GM19324 (cell line): ENCODE measurements at regions not wholly inside any gene's neighbourhood (a gene's known extent, or its start where the extent isn't known, plus 50 kb on each side); places are given as distances from the start of the nearest gene placed in this dataset.
"Not testable (repeated sequence)": the region's sequence is repeated elsewhere in the genome, so short reads cannot be mapped to it uniquely, and the experiment has no call there.

Experiments used
- ATAC-seq: cut with Tn5 transposase; IDR thresholded peaks from one replicate; pipeline ENCODE4 v1.9.1; 2021; ENCODE audit warnings: mild to moderate bottlenecking, moderate library complexity; ENCODE audit not compliant: unreplicated experiment, low FRiP score

DNA sequence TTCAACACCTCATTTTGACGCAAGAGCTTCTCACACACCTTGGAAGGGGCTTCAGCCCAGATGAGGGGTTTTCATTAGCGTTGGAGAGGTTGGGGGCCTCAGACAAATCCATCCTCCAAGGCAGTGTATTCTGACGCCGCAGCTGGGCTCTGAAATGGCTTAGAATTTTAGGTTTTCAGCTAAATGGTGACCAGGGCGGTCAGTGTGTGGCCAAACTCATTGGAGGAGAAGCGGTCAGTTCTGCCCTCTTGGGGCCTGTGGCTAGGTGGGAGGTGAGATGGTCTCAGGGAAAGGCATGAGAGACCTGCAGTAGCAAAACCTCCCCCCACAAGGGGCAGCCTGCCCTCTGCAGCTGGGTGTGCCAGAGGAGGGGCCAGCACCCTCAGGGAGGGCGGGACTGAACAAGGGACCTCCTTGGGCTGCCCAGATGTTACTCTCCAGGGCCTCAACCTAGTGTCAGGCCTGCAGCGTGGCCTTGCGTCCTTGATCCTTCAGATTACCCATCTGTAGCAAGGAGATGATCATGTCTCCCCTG, 155.8 kb downstream of the URI1 start:
- no peak for ATAC-seq

DNA sequence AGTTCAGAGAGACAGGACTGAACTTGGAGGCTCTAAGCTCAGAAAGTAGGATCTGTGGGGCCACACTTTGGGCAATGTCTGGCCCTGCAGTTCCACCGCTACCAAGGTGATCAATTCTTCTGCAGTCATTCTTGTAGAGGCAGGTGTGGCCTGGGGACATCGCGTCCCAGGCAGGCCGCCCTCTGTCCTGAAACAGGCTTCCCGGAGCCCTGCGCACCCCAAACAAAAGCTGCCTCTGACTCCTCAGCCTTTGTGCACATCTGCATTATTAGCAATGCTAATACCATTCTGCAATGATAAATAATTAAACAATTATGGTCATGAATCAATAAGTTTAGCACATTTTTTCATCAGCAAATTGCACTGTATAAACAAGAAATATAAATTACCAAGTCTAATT, 160.2 kb downstream of the URI1 start:
- no peak for ATAC-seq

DNA sequence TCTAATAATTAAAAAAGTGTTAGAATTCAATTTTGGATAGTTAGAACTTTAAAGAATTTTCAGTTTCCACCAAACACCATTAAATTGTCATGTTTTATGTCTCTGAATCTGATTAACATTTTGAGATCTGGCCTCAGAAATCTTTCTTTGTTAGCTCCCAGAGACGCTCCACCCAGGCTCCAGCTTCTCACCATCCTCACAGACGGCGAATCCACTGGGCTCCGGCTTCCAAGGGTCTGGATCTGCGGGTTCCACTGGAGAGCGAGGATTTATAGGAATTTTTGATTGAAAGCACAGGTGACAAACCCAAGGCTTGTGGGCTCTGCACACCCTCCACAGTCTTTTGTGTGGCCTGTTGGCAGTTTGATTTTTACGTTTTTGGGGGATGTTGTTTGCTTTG, 160.6 kb downstream of the URI1 start:
- ATAC-seq = no peak

DNA sequence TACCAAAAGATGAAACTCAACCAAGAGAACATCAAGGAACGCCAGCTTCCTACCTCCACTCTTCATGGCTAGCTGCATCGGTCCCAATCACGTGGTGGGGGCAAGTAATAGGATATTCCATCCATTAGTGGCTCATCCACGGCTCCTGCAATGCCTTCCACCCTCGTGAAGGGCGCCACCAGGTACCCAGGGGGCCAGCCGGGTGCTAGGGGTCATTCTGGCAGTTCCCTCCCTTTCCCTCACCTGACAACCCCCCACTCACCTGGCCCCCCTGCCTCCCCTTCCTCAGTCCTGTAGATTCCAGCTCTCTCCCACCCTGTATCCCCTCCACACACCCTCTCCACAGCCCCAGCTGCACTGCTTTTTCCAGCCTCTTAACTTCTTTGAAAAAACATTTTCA, 161.9 kb downstream of the URI1 start:
- no peak for ATAC-seq

DNA sequence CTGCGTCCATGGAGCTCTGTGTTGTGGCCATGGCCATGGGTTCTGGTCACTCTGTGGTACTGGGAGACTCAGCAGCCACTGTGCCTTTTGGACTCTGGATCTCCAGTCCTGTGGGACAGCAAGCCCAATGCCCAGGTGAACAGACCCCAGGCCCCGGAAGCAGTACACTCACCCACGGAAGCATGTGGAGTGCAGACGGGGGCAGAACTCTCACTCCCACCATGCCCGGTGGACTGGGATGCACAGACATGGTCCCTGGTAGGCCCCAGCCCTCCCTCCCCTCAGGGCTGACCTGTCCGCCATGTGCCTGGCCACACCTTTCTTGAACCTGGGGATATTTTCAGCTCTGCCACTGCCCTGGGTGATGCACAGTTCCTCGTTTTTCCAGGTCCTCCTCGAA, 163.3 kb downstream of the URI1 start:
- ATAC-seq = no peak

DNA sequence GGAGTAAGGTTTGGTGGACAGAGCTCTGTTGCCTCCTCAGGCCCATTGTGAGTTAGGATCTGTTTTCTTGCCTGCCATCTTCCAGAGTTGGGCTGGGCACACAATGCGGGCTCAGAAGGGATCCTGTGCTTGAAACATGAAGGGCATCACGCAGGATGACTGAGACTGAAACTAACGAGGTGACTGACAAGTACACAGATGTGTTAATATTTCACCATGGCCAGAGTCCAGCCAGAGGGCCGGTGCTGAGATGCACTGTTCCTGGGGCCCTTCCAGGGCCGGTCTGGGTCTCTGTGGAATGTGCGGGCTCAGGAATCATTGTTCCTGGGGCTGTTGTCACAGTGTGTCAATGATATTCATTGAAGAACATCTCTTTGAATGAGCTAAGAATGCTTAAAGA, 163.7 kb downstream of the URI1 start:
- no peak for ATAC-seq

DNA sequence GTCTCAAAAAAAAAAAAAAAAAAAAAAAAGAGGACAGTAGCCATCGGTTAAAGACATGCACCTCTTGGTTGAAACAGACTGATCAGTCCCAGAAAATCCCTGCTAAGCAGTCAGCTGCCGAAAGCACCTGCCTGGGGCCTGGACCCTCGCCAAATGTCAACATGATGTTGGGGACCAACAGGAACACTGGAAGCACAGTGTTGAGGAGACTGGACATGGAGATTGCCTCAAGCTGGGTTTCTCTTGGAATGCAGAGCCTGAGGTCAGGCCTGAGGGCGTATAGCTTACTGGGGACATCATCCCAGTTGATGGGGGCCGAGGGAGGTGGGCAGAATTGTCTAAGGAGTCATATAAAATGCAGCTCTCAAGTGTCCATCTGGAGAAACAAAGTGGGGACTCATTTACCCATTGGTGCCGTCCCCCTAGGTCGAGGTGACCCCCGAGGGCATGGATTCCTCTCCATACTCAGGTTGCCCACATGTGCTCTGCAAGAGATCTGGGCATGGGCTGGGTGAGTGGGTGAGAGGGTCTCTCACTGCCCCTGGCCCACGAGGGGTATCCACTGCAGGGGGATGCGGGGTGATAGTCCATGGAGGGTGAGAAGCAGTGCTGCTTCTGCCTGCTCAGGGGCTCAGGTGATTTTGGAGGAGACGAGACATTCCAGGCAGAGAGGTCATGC, 164.5 kb downstream of the URI1 start:
- ATAC-seq = no peak

DNA sequence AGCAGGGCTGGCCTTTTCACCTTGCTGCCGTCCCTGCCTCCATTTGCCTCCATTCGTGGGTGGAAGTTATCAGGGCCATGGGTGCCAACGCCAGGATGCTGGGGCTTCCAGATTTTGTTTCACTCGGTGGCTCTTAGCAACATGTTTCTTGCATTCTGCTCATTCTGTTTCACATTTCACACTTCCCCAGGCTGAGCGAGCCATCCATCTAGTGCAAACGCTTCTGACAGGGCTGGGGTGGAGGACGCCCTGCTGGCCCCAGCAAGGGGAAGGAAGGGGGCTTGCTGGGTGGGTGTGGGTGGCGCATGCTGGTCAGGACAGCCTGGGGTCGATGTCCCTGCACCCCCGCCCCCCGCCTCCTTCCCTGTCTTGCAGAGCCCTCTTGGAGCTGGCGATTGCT, 165.2 kb downstream of the URI1 start:
- no peak for ATAC-seq

DNA sequence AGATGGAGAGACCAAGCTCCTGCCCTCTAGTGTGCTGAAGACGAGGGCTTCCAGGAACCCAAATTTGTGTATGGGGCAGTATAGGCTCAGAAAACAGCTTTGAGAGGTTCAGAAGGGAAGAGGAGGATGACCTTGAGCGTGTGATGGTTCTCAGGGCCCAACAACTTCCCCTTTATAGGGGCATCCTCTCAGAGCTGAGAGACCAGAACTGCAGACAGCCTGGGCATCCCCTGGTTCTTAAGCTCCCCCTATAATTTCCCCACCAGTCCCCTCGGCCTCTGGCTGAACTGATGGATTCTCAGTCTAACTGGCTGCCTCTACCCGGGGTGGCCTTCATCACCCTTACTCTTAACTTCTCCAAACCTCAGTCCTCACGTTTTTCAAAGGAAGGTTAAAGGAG, 167.5 kb downstream of the URI1 start:
- no peak for ATAC-seq

DNA sequence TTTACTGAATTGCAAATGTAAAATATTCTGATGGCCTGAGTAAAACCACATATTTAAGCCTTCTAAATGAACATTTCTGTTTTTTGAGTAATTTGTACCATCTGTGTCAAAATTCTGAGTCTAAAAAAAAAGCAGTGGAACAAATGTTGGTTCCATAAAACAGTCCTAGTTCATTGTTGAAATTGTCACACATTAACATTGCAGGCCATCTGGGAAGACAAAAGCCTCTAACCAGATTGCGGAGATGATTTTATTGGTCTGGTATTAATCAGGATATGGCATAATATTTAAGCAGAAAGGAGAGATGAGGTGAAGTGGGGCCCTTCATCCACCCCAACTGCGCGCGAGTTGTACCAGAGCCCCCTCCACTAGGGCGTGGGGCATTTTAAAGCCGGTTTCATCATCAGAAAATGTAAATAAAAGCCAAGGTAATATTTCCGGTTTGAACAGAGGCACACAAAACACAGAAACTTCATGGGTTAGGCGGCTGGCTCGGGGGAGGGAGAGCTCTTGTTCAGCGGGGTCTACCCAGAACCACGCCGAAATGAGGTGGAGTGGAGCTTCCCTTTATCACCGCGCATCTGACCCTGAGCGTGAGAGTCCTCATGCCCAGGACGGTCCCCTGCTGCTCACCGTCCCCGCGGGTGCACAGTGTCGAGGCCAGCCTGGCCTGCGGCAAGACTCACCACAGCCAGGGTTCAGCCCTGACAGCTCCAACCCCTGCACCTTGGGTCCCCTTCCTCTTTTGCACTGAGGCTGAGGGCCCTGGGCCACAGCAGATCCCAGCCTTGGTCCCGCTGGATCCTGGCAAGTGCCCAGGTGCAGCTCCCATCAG, 169.2 kb downstream of the URI1 start:
- ATAC-seq = no peak

DNA sequence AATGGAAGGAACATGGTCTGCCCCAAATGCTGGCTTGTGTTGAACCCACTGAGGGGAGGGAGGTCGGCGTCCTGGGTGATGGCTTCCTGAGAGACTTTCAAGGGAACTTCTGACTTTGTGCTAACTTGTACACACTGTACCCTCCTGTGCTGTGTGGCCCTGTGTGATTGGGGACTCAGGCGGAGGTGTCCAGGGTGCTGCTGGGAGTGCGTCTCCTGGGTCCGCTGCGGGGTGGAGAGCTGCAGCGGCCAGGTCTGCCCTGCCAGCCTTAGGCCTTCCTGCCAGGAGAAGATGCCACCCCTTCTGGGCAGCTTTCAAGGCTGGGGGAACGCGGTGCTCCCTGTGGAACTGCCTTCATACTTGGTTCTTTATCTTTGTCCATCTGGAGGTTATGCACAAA, 170.1 kb downstream of the URI1 start:
- no peak for ATAC-seq

DNA sequence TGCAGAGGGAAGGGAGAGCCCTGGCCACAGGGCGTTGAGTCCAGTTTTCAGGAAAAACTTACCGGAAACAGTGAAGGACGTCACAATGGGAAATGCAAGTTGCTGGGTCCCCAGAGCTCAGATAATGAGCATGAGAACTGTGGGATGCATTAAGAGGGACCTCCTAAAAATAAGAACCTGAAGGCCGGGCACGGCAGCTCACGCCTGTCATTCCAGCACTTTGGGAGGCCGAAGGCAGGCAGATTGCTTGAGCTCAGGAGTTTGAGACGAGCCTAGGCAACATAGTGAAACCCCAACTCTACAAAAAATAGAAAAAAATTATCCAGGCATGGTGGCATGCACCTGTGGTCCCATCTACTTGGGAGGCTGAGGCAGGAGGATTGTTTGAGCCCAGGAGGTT, 170.6 kb downstream of the URI1 start:
- no peak for ATAC-seq

DNA sequence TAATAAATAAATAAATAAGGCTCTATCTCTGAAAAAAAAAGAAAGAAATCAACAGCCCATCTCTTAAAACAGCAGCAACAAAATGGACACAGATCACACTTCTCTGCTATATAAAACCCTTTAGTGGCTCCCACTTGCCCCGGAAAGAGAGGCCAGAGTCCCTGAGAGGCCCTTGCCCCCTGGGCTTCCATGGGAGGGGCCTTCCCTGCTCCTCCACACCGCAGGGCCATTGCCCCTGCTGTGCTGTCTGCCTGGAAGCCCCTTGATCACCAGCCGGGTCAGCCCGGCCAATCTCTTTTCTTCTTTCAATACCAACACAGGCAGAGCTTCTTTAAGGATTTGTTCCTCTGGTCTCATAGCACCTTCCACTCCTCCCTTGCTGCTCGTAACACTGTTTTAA, 171.1 kb downstream of the URI1 start:
- no peak for ATAC-seq

DNA sequence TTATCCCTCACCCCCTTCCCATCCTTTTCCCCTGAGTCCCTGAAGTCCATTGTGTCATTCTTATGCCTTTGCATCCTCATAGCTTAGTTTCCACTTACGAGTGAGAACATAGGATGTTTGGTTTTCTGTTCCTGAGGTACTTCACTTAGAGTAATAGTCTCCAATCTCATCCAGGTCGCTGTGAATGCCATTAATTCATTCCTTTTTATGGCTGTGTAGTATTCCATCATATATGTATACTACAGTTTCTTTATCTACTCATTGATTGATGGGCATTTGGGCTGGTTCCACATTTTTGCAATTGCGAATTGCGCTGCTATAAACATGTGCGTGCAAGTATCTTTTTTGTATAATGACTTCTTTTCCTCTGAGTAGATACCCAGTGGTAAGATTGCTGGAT, 172.1 kb downstream of the URI1 start:
- not testable (repeated sequence) for ATAC-seq

DNA sequence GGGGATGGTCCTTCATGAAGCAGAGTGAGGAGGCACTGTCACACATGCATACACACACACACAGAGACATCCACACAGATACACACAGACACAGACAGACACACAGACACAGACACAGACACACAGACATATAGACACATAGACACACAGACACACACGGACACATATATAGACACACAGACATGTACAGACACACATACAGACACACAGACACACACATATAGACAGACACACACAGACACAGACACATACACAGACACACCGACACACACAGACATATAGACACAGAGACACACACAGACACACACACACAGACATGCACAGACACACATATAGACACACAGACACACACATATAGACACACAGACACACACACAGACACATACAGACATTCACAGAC, 173.9 kb downstream of the URI1 start:
- ATAC-seq = no peak

DNA sequence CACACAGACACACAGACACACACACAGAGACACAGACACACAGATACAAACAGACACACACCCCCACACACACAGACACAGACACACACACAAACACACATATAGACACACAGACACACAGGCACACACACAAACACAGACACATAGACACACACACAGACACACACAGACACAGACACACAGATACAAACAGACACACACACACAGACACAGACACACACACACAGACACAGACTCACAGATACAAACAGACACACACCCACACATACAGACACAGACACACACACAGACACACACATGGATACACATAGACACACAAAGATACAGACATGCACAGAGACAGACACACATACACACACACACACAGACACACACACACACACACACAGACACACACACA, 174.5 kb downstream of the URI1 start:
- ATAC-seq = no peak

DNA sequence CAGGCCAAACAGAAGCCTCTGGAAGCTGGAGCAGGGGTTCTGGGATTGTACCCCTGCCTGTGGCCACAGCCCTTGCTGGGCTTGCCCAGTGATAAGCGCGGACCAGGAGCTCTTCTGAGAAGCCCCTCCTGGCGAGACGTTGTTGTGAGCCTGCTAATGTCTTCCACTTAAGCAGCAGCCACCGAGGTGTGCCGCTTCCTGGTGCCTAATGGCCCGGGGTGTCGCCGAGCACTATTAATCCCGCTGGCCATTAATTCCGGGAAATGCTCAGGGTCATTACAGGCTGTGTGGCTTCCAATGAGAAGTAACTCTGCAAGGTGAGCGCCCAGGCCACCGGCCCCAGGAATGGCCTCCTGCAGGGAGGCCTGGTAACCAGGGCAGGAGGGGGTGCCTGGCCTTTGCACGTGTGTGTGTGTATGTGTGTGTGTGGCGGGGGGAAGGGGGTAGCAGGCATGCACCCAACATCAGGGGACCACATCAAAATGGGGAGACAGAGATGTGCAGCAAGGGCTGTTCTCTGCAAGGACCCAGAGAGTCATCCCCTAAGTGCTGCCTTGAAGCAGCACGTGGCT, 175.0 kb downstream of the URI1 start:
- ATAC-seq = no peak

DNA sequence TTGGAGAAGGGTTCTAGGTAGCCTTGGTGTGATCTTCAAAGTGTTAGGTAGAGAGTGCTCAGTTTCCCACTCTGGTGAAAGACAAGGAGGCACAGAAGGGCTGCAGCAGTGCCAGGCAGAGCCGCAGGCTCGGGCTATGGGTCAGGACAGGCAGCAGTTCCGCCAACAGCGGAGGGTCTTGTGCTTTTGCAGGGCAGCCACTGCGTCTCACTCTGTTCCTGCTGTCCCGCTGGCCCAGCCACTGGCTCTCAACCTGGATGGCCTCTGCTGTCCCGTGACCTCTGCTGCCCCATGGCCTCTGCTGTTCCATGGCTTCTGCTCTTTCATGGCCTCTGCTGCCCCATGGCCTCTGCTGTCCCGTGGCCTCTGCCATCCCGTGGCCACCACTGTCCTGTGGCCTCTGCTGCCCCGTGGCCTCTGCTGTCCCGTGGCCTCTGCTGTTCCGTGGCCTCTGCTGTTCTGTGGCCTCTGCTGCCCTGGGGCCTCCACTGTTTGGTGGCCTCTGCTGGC, 175.7 kb downstream of the URI1 start:
- no peak for ATAC-seq

DNA sequence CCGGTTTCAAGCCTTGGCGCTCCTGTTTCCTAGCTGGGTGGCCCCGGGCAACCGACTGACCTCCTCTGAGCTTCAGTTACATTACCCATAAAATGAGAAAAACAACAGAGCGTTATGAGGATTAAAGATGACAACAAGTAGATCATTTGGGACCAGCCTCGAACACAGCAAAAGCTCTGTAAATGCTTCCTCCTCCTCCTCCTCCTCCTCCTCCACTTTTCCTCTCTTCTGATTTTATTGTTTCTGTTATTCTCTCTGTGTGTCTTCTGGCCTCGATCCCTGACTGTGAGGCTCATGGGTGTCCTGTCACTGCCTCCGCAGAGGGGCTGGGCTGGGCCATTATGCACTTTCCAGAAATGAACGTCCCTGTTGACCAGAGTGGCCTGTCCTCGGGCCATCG, 176.2 kb downstream of the URI1 start:
- ATAC-seq = no peak

DNA sequence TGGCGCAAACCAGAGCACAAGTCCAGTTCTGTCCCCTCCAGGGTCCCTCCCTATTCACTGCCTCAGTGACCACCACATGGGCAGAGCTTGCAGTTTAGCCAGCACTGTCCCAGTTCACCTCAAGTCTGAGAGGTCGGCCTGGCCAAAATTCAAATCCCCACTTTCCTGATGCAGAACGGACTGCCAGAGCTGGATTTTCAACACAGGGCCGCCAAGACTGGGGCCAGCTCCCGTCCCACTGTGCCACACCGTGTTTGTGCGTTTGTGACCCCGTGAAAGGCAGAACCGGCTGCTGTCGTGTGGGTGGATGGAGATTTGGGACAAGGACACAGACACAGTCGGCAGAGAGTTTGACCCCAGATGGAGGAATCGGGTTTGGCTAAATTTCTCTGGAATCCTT, 176.7 kb downstream of the URI1 start:
- ATAC-seq = no peak

DNA sequence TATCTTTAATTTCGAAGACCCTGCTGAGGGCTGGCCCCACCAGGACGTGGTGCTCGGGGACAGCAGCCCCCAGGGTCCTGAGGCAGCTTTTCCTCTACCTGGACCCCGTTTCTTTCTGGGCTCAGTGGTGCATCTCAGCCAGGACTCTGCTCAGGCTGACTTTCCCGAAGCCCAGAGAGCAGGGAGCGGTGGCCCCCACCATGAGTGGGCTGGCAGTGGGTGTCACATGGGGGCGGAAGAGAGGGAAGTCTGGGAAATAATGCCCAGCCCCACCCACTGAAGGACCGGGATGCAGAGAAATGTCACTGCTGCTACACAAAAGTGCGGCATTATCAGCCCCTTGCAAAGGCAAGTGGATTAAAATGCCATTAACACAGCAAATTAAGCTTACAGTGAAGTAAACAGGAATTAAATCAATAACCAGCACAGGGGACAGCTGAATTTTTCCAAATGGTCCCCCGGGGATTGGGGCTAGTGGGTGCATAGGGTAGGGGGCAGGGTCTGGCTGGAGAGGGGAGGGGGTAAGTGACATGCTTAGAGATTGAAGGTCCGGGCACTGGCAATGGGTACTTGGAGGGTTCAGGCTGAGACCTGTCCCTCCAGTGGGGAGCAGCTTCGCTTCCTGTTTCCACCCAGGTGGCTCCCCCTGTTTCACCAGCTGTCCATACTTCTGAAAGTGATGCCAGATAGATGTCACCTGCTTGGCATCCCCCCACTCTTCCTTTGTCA, 177.3 kb downstream of the URI1 start:
- ATAC-seq = no peak
